Subcutaneous abdominal adipose tissue (tissue), 5 donors: ENCODE measurements at regions not wholly inside any gene's neighbourhood (a gene's known extent, or its start where the extent isn't known, plus 50 kb on each side); places are given as distances from the start of the nearest gene placed in this dataset.

Source experiments
- H3K27ac ChIP-seq: one replicate; pipeline ENCODE4 v1.7.0; 2013; ENCODE audit warnings: low read depth, mild to moderate bottlenecking, inconsistent platforms, low read length, moderate library complexity
- H3K27me3 ChIP-seq, 5 donors: one replicate each; pipeline ENCODE4 v1.7.0; 2013; ENCODE audit warnings: low read length in 5 of 5, inconsistent platforms in 1 of 5; ENCODE audit not compliant: control insufficient read depth in 5 of 5, insufficient read depth in 4 of 5
- H3K36me3 ChIP-seq, 5 donors: one replicate each; pipeline ENCODE4 v1.7.0; 2013; ENCODE audit warnings: low read length in 5 of 5; ENCODE audit not compliant: control insufficient read depth in 5 of 5, insufficient read depth in 5 of 5
- H3K4me1 ChIP-seq, 5 donors: one replicate each; pipeline ENCODE4 v1.7.0; 2013; ENCODE audit warnings: low read length in 5 of 5, mild to moderate bottlenecking in 3 of 5, moderate library complexity in 1 of 5; ENCODE audit not compliant: control insufficient read depth in 5 of 5, insufficient read depth in 5 of 5
- H3K4me3 ChIP-seq, 5 donors: one replicate each; pipeline ENCODE4 v1.7.0; 2013; ENCODE audit warnings: low read length in 5 of 5, low read depth in 1 of 5
- H3K9ac ChIP-seq, 5 donors: one replicate each; pipeline ENCODE4 v1.7.0; 2013; ENCODE audit warnings: low read length in 5 of 5, mild to moderate bottlenecking in 4 of 5, moderate library complexity in 3 of 5
- H3K9me3 ChIP-seq, 5 donors: one replicate each; pipeline ENCODE4 v1.7.0; 2013; ENCODE audit warnings: low read length in 5 of 5; ENCODE audit not compliant: control insufficient read depth in 5 of 5
- donor health status: healthy.
- donor health status: healthy.
- donor health status: healthy.
- donor health status: healthy.
- donor health status: healthy.

DNA sequence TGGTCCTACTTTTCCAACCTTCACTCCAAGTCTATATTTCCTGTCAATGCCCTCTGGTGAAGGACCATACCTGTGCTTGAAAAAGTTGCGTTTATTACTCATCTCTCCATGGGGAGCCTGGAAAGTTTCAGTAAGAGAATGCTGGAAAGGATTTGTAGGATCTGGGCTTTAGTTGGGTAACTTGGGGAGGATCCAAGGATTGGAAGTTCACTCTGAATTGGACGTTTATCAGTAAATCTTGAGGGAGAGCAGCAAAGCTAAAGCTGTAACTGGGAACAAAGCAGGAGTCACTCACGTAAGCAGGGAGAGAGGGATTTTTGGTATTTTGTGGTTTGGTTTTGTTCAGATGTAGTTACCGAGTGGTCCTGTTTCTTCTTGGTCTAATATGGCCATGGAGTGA, 51.4 kb upstream of the NPVF start:
- Histone ChIP-seq H3K4me1 (no peaks in the 10 kb centered on the region), H3K27ac (no peak overlapping the region), H3K36me3 (no peaks in the 10 kb centered on the region), H3K9ac (no peak overlapping the region), H3K4me3 (no peak overlapping the region), H3K27me3 (peaks cover 0 to 5% (median 0%) of the 10 kb centered on the region in 5 donors), H3K9me3 (no peaks in the 10 kb centered on the region)

DNA sequence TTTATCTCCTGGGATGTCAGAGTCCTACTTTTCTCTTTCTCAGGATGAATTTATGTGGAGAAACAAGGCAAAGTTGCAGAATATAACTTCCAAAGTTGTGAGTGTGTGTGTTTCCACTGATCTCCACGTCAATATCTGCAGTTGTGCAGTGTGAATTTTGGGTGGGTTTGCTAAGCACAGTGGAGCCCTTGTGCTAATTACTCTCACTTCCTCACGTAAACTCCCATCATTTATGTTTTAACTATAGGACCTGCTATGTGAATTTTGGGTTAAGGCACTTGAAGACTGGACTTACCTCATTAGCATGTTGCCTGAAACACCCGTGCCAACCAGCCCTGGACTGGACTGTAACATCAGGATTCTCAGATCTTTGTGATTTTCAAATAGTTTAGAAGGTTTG, 51.9 kb upstream of the NPVF start:
- Histone ChIP-seq H3K27ac (no peak overlapping the region), H3K36me3 (no peaks in the 10 kb centered on the region), H3K27me3 (peaks cover 0 to 5% (median 0%) of the 10 kb centered on the region in 5 donors), H3K4me1 (no peaks in the 10 kb centered on the region), H3K9ac (no peak overlapping the region), H3K4me3 (no peak overlapping the region), H3K9me3 (no peaks in the 10 kb centered on the region)

DNA sequence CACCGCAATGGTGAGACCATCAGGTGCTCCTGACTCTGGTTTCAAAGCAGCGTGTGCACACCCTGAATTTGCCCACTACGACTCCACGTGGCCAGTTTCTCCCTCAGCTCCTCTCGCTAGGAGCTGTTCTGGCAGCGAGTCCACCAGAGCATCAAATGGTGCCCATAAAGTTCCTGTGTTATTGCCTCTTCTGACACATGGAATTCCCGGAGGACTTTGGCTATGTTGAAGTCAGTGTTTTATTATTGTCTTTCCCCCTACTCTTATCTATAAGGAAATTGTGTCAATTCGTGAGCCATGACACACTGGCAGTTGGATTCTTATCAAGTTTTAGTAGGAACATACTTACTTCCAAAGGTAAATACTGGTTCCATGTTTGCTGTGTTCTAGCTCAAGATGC, 53.9 kb upstream of the NPVF start:
- no peaks in the 10 kb centered on the region for H3K4me1 ChIP-seq
- no peak overlapping the region for H3K4me3 ChIP-seq
- no peak overlapping the region for H3K27ac ChIP-seq
- no peaks in the 10 kb centered on the region for H3K9me3 ChIP-seq
- H3K36me3 ChIP-seq, result no peaks in the 10 kb centered on the region
- no peak overlapping the region for H3K9ac ChIP-seq
- peaks cover 0 to 5% (median 0%) of the 10 kb centered on the region in 5 donors for H3K27me3 ChIP-seq

DNA sequence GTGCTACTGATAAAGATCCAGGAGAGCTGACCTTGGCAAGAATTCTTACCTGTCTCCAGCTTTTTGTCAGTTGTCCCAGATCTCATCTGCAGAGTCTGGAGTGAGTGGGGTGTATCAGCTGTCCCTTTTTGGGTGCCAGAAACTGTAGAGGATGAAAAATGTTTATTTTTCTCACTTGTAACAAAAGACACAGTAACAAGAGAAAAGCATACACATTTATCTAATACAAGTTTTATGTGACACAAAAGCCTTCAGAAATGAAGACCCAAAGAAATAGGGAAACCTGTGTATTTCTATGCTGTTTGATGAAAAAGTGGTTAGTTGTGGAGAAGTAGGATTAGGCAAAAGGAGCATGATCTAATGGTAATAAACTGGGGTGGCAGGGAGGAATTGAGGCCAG, 58.5 kb upstream of the NPVF start:
- Histone ChIP-seq H3K4me3 (no peak overlapping the region), H3K36me3 (no peaks in the 10 kb centered on the region), H3K9me3 (no peaks in the 10 kb centered on the region), H3K4me1 (no peaks in the 10 kb centered on the region), H3K9ac (no peak overlapping the region), H3K27ac (no peak overlapping the region), H3K27me3 (no peaks in the 10 kb centered on the region)

DNA sequence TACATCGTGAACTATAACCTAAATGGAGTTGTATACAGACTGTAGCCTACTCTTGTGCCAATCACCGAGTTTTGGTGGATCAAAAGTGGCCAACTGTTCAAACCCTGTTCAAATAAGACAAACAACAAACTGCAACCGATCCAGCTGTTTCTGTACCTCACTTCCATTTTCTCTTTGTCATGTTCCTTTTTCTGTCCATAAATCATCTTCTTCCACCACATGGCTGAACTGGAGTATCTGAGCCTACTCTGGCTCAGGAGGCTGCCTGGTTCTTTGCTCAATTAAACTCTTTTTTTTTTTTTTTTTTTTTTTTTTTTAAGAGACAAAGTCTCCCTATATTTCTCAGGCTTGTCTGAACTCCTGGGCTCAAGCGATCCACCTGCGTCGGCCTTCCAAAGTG, 59.0 kb upstream of the NPVF start:
- Histone ChIP-seq H3K9me3 (no peaks in the 10 kb centered on the region), H3K4me3 (no peak overlapping the region), H3K27ac (no peak overlapping the region), H3K27me3 (no peaks in the 10 kb centered on the region), H3K4me1 (no peaks in the 10 kb centered on the region), H3K36me3 (no peaks in the 10 kb centered on the region), H3K9ac (no peak overlapping the region)

DNA sequence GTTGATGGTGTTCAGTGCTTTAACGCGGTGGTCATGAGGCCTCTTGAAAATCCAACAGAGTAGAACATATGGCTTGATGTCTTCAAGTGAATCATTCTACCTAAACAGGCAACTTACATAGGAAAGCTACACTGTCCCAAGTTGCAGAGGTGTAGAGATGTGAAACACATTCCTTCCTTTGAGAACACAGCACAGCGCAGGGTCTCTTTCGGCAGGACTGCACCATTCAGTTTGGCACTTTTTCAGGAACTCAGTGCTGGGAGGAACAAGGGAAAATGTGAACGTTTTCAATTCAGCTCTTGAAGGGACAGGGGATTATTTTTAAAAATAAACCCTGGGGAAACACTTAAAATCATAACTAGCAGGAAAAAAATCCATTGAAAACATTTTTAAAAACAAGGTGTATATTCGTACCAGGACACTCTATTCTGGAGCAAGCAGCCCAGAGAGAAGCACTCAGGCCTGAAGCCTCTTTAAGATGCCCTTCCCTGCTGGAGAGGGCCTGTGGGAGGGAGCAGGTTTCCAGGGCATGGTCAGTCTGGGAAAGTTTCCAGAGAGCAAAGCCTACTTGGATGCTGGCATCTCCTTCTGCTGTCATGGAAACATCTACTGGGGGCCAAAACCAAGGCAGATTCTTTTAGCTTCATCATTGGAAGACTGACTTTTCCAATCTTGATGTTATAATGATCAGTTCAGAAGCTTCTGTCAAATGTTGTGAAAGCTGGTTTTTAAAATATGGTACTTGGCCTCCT, 60.4 kb upstream of the NPVF start:
- Histone ChIP-seq H3K9ac (no peak overlapping the region), H3K4me3 (no peak overlapping the region), H3K4me1 (no peaks in the 10 kb centered on the region), H3K9me3 (no peaks in the 10 kb centered on the region), H3K36me3 (no peaks in the 10 kb centered on the region), H3K27me3 (no peaks in the 10 kb centered on the region), H3K27ac (no peak overlapping the region)

DNA sequence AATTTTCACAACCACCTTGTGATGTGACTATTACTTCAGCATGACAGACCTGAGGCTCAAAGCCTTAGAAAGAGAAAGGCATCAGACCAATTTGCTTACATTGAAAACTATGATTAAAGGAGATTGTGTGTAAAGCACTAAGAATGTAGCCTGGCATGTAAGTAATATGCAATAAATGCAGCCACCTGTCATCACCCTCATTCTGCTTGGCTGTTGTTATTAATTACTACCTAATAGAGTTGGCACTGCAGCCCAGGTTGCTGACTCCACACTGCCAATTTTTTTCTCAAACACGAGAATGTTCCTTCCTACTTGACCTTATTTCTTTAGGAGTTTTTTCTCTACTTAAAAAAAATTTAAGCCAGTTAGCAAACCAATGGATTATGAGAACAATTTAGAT, 61.2 kb upstream of the NPVF start:
- Histone ChIP-seq H3K4me1 (no peaks in the 10 kb centered on the region), H3K36me3 (no peaks in the 10 kb centered on the region), H3K4me3 (no peak overlapping the region), H3K27ac (no peak overlapping the region), H3K27me3 (no peaks in the 10 kb centered on the region), H3K9me3 (no peaks in the 10 kb centered on the region), H3K9ac (no peak overlapping the region)

DNA sequence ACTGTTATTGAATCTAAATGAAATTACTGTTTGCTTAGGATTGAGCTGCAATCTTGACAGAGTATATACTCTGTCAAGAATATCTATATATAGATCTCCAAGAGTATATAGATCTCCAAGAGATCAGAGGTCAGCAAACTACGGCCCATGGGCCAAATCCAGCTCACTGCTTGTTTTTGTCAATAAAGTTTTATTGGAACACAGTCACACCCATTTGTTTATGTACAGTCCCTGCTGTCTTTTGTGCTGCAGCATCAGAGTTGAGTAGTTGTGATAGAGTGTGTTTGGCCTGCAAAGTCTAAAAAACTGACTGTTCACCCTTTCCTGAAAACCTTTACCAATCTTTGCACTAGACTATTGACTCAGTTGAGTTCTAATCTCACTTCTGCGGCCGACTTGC, 66.3 kb upstream of the NPVF start:
- Histone ChIP-seq H3K4me3 (no peak overlapping the region), H3K27me3 (no peaks in the 10 kb centered on the region), H3K27ac (no peak overlapping the region), H3K9ac (no peak overlapping the region), H3K4me1 (no peaks in the 10 kb centered on the region), H3K36me3 (no peaks in the 10 kb centered on the region), H3K9me3 (no peaks in the 10 kb centered on the region)

DNA sequence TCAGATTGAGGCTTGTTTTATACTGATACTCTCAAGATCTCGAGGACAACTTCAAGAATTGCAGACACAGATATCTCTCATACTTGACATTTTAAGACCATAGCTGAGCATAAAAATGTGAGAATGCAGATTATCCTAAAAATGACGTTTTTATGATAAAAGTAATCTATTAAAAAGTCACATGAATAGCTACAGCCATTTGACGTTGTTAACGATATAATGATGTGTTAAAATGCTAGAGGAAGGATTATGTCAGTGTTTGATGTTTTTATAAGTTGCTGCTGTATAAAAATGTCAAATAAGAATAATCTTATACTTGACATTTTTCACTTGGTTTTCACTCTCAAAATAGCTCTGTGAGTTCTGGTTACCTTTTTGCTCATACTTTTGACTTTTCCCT, 67.1 kb upstream of the NPVF start:
- Histone ChIP-seq H3K9ac (no peak overlapping the region), H3K4me3 (no peak overlapping the region), H3K36me3 (no peaks in the 10 kb centered on the region), H3K27me3 (no peaks in the 10 kb centered on the region), H3K9me3 (no peaks in the 10 kb centered on the region), H3K27ac (no peak overlapping the region), H3K4me1 (no peaks in the 10 kb centered on the region)

DNA sequence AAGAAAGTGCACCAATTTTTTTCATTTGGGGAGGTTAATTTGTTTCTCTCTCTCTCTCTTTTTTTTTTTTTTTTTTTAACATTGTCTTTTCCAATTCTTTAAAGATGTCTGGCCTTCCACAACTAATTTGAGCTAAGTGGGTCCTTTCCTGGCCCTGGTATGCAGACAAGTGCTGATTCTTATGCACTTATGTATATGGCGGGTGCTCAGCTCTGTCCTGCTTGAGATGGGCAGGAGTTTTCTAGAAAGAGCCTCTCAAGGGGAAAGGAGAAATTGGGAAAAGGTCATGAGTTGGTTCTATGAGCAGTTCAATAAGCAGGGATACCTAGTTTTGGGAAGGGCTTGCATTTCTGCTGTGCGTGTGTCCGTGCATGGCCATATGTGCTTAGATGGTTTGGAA, 67.8 kb upstream of the NPVF start:
- Histone ChIP-seq H3K9ac (no peak overlapping the region), H3K27ac (no peak overlapping the region), H3K27me3 (no peaks in the 10 kb centered on the region), H3K4me1 (no peaks in the 10 kb centered on the region), H3K4me3 (no peak overlapping the region), H3K36me3 (no peaks in the 10 kb centered on the region), H3K9me3 (no peaks in the 10 kb centered on the region)

DNA sequence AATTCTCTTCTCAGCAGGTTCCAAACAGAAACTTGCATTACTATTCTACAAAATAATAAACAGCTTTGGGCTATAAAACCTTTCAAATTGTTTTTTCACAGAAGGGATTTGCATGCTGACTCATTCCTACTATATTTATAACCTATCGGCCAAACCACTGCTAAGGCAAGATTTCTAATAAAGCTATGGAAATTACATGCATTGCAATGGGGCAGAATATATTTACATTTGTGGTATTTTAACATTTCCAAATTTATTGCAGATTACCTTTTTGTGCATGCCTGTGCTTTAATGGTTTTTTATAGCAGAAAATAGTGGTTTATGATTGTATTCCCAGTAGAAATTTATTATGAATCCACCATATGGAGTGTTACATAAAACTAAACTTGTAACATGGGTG, 69.0 kb upstream of the NPVF start:
- H3K4me1 ChIP-seq, result no peaks in the 10 kb centered on the region
- no peak overlapping the region for H3K9ac ChIP-seq
- no peak overlapping the region for H3K27ac ChIP-seq
- H3K9me3 ChIP-seq, result no peaks in the 10 kb centered on the region
- no peaks in the 10 kb centered on the region for H3K36me3 ChIP-seq
- H3K27me3 ChIP-seq, result no peaks in the 10 kb centered on the region
- H3K4me3 ChIP-seq, result no peak overlapping the region
